ENCODE measurements at regions not wholly inside any gene's neighbourhood (a gene's known extent, or its start where the extent isn't known, plus 50 kb on each side); places are given as distances from the start of the nearest gene placed in this dataset.

DNA sequence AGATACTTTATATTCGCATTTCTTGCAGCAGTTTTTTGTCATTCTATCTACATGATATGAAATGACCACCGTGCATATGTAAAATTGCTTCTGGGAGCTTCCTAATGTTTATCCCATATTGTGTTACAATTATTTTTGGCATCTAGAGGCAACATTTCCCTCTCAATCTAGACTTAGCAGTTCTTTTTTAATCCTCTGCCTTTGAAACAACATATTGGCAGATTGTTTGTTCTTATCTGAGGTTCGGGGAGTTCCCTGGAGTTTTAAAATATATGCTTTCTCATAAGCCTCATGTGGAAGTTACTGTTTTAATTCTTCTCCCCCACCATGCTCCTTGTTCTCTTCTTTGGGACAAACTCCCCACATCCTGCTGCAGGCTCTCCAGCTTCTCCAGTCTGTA is 130.1 kb upstream of the SLC10A2 start:
- no peaks in the 10 kb centered on the region for H3K9me3 ChIP-seq
- intact Hi-C loops (cut with DNase I), result no loop called here
- no peak overlapping the region for H3K27ac ChIP-seq
- H3K4me1 ChIP-seq, result no peaks in the 10 kb centered on the region
- no peaks in the 10 kb centered on the region for H3K27me3 ChIP-seq
- no peak for DNase-seq (ENCODE audit: extremely low spot score in 2 of 2)
- no peaks in the 10 kb centered on the region for H3K36me3 ChIP-seq
- TF ChIP-seq, protein P1, sequence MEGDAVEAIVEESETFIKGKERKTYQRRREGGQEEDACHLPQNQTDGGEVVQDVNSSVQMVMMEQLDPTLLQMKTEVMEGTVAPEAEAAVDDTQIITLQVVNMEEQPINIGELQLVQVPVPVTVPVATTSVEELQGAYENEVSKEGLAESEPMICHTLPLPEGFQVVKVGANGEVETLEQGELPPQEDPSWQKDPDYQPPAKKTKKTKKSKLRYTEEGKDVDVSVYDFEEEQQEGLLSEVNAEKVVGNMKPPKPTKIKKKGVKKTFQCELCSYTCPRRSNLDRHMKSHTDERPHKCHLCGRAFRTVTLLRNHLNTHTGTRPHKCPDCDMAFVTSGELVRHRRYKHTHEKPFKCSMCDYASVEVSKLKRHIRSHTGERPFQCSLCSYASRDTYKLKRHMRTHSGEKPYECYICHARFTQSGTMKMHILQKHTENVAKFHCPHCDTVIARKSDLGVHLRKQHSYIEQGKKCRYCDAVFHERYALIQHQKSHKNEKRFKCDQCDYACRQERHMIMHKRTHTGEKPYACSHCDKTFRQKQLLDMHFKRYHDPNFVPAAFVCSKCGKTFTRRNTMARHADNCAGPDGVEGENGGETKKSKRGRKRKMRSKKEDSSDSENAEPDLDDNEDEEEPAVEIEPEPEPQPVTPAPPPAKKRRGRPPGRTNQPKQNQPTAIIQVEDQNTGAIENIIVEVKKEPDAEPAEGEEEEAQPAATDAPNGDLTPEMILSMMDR (IDR thresholded peaks at IDR 0.05), result no peak
- no peak for TF ChIP-seq POLR2A (IDR thresholded peaks at IDR 0.05)
- H3K4me3 ChIP-seq, result no peak overlapping the region

GRCh38 chr13:103195762-103196161 is 129.5 kb upstream of the SLC10A2 start:
- Histone ChIP-seq H3K4me3 (no peak overlapping the region), H3K4me1 (no peaks in the 10 kb centered on the region), H3K36me3 (no peaks in the 10 kb centered on the region), H3K27ac (no peak overlapping the region), H3K9me3 (no peaks in the 10 kb centered on the region), H3K27me3 (no peaks in the 10 kb centered on the region)
- TF ChIP-seq POLR2A (IDR thresholded peaks at IDR 0.05), result no peak
- TF ChIP-seq, protein P1 (IDR thresholded peaks at IDR 0.05), result no peak
- no peak for TF ChIP-seq POLR2AphosphoS5 (IDR thresholded peaks at IDR 0.05; ENCODE audit: insufficient read depth in 1 of 2, low read depth in 1 of 2)
- intact Hi-C loops (cut with DNase I), result no loop called here
- no peak for DNase-seq (ENCODE audit: extremely low spot score in 2 of 2)

DNA sequence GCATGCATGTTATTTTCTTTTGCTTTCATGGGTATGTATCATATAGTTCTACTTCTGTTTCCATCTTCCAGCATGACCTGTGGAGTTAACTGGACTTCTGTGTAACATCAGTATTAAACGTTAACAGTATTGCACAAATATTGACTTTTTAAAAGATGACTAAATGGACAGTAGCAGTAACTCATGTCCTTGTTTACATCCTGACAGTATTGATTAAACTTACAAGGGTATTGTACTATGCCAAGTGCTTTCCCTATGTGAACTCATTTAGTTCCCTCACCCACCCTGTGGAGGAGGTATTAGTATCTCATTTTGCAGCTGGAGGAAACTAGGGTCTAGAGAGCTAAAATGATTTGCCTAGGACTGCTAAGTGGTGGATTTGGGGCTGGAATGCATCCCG is 128.7 kb upstream of the SLC10A2 start:
- no peaks in the 10 kb centered on the region for H3K4me1 ChIP-seq
- DNase-seq (ENCODE audit: extremely low spot score in 2 of 2), result no peak
- TF ChIP-seq, protein P1 (IDR thresholded peaks at IDR 0.05), result no peak
- TF ChIP-seq POLR2A (IDR thresholded peaks at IDR 0.05) (no peak), POLR2AphosphoS5 (IDR thresholded peaks at IDR 0.05; ENCODE audit: insufficient read depth in 1 of 2, low read depth in 1 of 2) (no peak)
- H3K27ac ChIP-seq, result no peak overlapping the region
- H3K36me3 ChIP-seq, result no peaks in the 10 kb centered on the region
- no peaks in the 10 kb centered on the region for H3K27me3 ChIP-seq
- intact Hi-C loops (cut with DNase I), result no loop called here
- H3K9me3 ChIP-seq, result no peaks in the 10 kb centered on the region
- no peak overlapping the region for H3K4me3 ChIP-seq

DNA sequence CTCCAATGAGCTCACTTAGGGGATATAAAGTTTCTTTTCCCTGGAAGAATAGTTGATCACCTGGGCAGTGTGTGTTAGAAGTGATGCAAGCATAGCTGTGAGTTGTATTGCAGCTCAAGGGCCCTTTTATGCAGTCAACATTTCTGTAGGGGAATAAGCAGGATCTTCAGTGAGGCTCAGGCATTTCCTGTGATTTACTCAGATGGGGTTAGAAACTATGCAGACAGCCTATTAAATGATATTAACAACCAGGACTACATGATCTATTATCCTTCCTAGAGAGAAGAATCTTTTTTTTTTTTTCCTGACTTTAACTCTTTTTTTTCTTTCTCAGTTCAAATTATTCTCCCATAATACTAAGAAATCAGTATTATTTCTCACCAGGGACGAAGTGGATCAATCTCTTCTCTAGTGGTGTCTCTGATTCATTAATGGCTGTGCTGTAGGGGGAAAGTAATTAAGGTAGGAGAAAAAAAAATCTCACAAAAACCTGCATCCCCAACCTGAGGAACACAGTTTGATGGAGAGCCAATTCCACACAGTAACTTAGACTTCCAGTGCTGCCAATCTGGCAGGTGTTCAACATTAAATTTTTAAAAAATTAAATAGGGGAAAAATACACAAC is 126.4 kb upstream of the SLC10A2 start:
- no peaks in the 10 kb centered on the region for H3K9me3 ChIP-seq
- intact Hi-C loops (cut with DNase I), result no loop called here
- H3K4me1 ChIP-seq, result no peaks in the 10 kb centered on the region
- no peak overlapping the region for H3K27ac ChIP-seq
- TF ChIP-seq POLR2AphosphoS5 (IDR thresholded peaks at IDR 0.05; ENCODE audit: insufficient read depth in 1 of 2, low read depth in 1 of 2), result no peak
- TF ChIP-seq, protein P1 (IDR thresholded peaks at IDR 0.05), result no peak
- TF ChIP-seq POLR2A (IDR thresholded peaks at IDR 0.05), result no peak
- H3K27me3 ChIP-seq, result no peaks in the 10 kb centered on the region
- DNase-seq (ENCODE audit: extremely low spot score in 2 of 2), result no peak
- H3K36me3 ChIP-seq, result no peaks in the 10 kb centered on the region
- no peak overlapping the region for H3K4me3 ChIP-seq

DNA sequence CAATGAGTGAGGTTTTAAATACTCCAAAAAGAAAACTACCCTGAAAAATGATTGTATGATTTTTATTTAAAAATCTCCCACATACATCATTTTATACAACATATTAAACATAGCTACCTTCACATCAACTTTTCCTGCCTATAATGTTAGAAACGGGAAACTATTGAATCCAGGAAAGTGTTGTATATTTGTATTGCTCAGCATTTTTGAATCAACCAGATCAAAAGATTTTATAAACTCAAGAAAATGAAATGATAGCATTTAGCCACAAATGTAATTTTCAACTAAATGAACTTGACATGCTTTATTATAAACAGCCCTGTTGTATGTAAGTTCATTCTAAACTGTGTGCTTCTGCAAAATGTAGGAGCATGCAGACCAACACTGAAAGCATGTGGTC is 124.6 kb upstream of the SLC10A2 start:
- Histone ChIP-seq H3K4me3 (no peak overlapping the region), H3K36me3 (no peaks in the 10 kb centered on the region), H3K27me3 (no peaks in the 10 kb centered on the region), H3K4me1 (no peaks in the 10 kb centered on the region), H3K9me3 (no peaks in the 10 kb centered on the region), H3K27ac (no peak overlapping the region)
- intact Hi-C loops (cut with DNase I), result no loop called here
- DNase-seq (ENCODE audit: extremely low spot score in 2 of 2), result no peak
- TF ChIP-seq, protein P1 (IDR thresholded peaks at IDR 0.05), result no peak
- TF ChIP-seq POLR2A (IDR thresholded peaks at IDR 0.05) (no peak), POLR2AphosphoS5 (IDR thresholded peaks at IDR 0.05; ENCODE audit: insufficient read depth in 1 of 2, low read depth in 1 of 2) (no peak)

Measured in vagina (tissue), 2 donors.